ENCODE measurements at regions not wholly inside any gene's neighbourhood (a gene's known extent, or its start where the extent isn't known, plus 50 kb on each side); places are given as distances from the start of the nearest gene placed in this dataset.

DNA sequence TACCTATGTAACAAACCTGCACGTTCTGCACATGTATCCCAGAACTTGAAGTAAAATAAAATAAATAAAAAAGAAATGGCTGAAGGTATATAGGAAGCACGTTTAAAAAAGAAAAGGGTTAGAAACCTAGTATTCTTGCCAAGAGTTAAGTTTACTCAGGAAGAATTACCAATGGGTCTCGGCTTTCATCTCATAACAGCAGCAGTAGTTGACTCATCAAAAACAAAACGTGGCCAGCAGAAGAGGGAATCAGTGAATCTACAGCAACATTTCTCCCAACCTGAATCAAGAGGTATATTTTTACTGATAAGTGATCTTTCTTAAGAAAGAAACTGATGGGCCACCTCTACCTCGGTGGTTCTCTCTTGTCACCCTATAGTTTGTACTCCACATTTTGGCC is 340.3 kb downstream of the BRINP2 start:
- FAIRE-seq (no peak), DNase-seq (ENCODE audit: low spot score in 2 of 2) (no peak)

DNA sequence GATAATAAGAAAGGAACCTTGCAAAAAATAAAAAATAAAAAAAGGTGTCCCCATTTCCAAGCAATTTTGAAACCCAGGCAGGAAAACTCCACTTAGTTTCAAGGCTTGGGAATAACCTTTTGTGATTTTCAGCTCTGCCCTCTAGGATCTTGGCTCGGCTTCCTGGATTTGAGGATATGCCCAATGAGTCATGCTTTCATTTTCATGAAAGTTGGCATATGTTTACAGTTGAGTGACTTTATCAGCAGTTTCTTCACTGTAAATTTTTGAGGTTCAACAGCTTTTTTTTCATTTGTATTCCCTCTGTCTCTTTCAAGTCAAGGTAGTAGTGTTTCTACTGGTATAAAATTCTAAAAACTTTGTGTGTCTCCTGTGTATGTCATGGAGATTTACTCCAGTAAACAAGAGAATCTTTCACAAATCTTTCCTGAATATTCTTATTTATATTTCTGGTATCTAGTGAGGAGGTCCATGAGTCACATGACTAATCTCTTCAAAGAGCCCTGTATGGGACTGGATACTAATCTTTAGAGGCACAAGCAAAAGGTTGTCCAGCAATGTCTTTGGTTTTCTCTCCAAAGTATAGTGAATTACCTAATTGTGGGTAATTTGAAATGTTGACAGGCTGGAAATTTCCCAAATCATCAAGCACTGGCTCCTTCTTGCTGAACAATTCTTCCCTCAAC is 335.3 kb downstream of the BRINP2 start:
- FAIRE-seq, result no peak
- no peak for DNase-seq (ENCODE audit: low spot score in 2 of 2)

DNA sequence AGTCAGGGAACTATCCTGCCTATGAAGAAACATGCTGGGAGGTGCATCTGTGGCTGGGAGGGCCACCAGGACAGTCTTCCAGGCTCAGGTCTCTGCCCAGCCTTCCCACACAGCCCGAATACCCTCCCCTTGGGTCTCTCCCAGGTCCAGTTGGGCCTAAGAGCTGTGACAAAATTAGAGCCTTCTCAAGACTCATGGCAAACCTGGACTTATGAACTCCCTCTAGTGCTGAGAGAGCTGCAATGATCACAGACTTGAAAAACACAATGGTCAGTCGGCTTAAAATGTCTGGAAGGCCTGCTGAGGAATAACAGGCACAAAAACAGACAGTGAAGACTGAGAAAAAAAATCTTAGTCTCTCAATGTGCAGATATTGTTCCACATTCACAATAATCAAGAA is 325.1 kb downstream of the BRINP2 start:
- DNase-seq (ENCODE audit: low spot score in 2 of 2) (no peak), FAIRE-seq (no peak)

DNA sequence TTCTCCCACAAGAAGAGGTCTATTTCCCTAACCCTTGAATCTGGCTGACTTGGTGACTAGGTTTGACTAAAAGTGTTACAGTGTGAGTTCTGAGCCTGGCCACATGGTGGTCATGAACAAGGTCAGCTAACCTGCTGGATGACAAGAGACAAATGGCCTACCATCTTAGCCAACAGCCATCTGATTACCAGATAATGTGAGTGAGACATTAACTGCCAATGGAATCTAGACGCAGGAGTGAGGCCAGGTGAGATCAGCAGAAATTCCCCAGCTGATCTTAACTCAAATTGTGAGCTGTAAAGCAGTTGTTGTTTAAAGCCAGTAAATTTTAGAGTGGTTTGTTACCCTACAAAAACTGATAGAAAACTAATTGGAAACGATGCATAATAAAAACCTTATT is 320.0 kb downstream of the BRINP2 start:
- FAIRE-seq, result no peak

DNA sequence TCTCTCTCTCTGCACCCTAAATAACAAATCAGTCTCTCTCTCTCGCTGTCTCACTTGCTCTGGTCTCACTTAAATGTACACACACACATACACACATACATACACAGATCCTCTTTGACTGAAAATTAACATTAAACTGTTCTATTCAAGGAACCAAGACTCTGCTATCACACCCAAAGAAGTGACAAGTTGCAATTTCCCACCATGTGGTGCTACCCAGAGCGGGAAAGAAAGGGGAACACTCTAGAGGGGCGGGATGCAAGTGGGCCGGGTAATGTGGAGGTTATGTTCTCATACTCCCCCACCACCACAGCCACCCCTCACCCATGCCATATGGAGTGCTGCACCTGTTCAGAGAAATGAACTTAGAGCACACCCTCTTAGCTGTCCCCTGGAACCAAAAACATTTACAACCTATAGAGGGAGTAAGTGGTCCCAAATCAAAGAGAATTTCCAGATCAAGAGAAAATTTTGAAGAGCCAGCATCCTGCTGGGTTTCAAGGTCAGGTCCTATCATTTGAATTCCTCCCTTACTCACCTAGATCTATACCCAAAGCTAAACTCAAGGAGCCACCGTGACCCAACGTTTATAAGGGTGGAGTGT is 319.4 kb downstream of the BRINP2 start:
- FAIRE-seq (no peak), DNase-seq (ENCODE audit: low spot score in 2 of 2) (no peak)

More for the DNA sequence above, 320.0 kb downstream of the BRINP2 start:
- DNase-seq (ENCODE audit: low spot score in 2 of 2), result no peak

DNA sequence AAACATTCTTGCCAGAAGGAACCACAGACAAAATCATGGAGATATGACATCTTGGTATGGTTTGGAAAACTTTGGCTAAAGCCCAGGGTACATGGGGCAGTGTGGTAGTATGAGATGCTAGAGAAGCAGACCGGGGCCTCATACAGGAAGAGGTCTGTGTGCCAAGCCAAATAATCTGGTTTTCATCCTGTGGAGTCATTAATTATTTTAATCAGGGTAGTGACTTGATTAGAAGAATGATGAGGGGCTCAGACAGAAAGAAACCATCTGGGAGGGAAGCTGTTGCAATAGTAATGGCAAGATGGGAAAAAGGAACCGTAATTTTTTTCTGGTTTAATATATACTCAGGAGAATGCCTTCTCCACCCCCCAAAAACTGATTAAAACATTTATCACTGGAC is 318.0 kb downstream of the BRINP2 start:
- no peak for DNase-seq (ENCODE audit: low spot score in 2 of 2)
- FAIRE-seq, result no peak

DNA sequence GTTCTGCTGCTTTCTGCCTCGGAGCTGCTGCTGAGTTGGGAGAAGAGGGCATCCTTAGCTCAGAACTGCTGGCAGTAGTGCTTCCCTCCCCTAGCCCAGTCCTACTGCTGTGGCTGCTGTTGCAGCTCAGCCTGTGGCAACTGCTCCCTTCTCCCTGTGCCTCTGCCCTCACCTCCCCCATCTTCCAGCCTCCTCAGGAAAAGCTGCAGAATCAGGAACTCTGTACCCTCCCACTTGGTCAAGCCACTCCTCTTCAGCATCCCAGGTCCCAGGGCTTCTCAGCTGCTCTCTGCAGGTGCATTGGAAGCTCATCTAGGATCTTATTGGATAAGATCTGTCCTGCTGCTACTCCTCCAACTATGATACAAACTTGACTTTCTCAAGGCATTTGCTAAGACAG is 316.7 kb downstream of the BRINP2 start:
- DNase-seq (ENCODE audit: low spot score in 2 of 2) (no peak), FAIRE-seq (no peak)

DNA sequence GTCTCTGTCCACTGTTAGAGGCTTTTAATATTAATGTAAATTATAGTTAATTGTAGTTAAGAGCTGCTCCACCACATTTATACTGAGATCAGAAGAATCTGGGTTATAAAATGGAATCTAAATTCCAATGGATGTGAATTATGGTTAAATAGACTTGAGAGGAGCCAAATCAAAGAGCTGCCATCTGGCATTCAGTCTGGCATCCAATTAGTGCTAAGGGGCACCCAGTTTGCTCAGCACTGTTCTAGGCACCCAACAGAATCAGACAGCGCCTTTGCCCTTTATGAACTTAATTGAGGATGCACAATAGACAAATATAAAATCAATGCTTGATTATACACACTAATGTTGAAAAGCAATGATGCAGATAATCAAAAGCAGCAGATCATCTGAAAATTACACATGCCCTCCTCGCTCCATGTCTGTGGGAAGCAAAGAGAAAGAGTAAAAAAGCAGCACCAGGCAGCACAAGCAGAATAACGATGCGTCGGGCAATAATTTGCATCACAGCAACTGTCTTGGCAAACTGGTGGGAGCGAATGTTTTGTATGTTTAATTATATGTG is 310.1 kb downstream of the BRINP2 start:
- FAIRE-seq (no peak), DNase-seq (ENCODE audit: low spot score in 2 of 2) (no peak)

DNA sequence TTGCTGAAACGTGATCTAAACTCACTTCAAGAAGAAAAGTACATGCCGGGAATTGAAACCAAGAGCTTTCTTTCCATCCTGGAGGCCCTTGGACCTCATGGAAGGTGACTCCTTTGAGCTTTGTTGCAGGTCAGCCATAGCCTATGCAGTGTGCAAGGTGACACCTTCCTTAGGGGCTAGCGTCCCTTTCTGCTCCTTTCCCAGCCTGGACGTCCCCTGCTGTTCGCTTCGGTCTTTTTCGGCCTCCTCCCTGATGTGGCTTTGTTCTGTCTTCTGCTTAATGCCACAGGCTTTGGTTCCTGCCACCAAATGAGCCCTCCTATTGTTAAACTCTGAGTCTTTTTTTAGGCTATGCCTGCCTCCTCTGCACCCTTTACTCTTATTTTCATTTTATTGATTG is 308.8 kb downstream of the BRINP2 start:
- DNase-seq (ENCODE audit: low spot score in 2 of 2) (no peak), FAIRE-seq (no peak)

DNA sequence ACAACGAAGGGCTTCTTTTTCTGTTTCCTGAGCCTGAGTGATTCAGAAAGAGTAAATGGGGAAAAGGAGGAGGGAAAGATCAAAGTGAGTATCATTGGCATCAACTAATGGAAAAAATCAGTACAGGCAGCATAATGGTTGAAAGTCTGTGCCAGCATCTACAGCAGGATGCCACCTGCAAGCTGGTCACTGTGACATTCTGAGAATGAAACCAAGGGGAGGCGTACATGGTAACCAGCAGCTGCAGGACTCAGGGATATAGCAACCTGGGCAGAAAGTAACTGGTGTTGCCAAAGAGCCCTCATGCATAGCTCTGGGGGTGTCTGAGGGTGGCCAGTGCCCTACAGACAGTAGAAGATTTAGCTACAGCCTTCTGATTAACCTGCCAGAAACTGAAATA is 305.9 kb downstream of the BRINP2 start:
- no peak for FAIRE-seq
- no peak for DNase-seq (ENCODE audit: low spot score in 2 of 2)

DNA sequence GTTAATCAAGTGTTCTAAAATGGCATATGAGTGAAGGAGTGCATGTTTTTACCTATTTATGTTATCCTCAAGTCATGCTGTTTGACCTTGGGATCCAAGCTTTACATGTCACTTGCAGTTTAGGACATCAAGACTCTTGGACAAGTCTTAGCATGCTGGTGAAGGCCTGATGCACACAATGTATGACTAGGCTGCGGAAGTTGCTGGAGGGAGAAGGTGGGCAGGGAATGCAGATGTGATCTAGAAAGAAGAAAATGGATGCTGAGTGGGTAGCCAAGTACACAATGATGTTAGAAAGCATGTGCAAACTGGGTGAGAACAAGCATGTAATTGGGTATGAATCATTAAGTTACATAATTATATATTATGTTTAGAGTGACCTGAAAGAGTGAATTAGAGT is 301.8 kb downstream of the BRINP2 start:
- DNase-seq (ENCODE audit: low spot score in 2 of 2) (no peak), FAIRE-seq (no peak)

DNA sequence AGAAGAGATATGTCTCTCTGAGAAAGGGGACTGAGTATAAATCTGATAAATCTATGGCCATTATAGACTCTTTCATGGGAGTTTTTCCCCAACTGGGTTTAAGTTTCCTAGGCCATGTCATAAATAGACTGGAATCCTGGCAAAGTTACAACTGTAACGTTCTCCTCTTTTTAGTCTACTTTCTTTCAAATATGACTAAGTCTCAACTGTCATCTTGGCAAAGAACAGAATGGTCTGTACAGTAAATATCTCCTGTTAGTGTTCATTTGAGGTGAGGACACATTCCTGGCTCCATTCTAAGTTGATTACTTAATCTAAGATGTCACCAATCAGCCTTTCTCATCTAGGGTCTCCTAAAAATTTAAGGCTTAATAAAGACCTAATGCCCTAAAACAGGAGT is 300.5 kb downstream of the BRINP2 start:
- FAIRE-seq (no peak), DNase-seq (ENCODE audit: low spot score in 2 of 2) (no peak)

DNA sequence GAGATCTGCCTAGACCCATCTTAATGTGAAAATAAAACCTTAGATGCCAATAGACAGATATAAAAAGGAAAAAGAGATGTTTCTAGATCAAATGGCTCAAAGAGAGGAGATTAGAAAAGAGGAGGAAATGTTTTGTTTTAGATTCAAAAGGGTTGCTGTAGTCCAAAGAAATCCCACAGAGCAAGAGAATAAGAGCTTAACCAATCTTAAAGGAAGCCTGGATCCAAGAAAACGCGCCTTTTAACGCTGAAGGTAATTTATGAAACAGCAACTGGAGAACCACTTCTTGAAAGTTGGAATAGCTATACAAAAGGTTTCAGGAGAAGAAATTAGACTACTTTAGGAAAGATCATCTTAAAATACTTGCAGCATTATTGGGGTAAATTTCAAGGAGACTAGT is 298.8 kb downstream of the BRINP2 start:
- FAIRE-seq (no peak), DNase-seq (ENCODE audit: low spot score in 2 of 2) (no peak)

DNA sequence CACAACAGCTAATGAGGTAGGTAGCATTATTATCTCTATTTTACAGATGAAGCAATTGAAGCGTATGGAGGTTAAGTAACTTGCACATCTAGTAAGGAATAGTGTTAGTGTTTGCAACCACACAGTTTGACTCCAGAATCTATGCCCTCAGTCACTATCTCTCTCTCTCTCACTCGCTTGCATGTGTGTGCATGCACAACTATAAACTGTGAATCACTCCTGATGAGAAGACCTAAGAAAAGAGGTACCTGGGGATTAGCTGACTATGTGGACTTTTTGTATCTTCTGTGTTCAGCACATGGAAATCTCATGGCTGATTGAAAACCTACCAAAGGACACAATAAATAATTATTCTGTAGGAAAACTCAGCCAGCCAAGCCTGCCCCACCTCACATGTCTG is 295.5 kb downstream of the BRINP2 start:
- DNase-seq (ENCODE audit: low spot score in 2 of 2) (no peak), FAIRE-seq (no peak)

DNA sequence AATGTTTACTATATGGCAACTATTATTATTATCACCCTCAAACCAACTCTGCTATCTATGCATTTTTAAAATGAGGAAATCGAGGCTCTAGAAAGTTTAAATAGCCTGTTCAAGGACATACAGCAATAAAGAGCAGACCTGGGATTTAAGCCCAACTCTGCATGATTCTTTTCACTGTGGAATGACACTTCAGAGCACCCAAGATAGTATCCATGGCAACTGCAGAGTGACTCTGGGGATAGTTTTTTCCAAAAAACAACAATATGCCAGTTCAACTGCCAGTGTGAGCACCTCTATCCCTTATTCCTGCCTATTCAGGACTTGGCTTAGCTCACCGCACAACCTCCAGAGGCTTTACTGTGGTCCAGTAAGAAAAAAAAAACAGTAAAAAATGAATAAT is 293.9 kb downstream of the BRINP2 start:
- DNase-seq (ENCODE audit: low spot score in 2 of 2), result no peak
- no peak for FAIRE-seq

DNA sequence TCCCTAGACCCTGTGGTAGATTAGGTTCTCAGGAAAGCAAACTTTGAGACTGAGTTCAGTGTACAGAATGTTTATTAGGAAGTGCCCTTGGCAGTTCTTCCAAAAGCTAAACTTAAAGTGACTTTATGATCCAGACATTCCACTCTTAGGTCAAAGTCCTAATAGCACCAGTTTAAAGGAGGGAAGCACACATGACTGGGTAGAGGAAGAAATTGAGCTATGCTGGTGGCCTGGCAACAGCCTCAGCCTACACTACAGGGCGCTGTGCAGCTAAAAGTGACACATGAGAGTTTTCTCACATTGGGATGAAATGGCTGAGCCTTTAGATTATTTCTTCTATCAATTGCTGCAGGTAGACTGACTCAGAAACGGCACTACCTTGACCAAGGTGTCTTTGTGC is 280.4 kb downstream of the BRINP2 start:
- FAIRE-seq, result no peak
- no peak for DNase-seq (ENCODE audit: low spot score in 2 of 2)

DNA sequence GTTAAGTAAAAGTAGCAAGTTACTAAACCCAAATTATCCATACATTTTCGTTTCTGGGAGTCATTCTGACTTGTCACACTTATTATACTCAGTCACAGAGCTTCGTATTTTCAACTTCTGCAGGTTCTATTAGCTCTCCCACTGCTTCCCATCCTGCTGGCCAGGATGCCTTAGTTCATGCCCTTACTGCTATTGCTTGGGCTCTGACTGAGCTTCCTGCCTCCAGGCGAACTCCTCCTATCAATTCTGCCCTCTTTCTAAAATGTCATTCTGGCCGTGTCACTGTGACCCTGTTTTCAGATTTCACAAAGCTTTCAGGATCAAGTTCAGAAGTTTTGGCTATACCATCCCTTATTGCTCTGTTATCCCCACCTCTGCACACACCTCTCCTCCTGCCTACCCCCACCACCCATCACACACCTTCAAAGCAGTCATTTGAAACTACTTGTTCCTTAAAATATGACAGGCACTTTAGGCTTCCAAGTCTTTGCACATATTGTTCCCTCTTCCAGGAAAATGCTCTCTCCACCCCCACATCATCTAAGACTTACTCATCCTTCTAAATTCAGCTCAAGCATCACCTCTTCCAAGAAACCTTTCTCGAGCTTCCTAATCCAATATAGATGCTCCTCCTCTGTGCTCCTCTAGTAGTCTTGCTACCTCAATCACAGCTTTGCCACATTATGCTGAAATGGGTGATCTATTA is 278.0 kb downstream of the BRINP2 start:
- no peak for DNase-seq (ENCODE audit: low spot score in 2 of 2)

DNA sequence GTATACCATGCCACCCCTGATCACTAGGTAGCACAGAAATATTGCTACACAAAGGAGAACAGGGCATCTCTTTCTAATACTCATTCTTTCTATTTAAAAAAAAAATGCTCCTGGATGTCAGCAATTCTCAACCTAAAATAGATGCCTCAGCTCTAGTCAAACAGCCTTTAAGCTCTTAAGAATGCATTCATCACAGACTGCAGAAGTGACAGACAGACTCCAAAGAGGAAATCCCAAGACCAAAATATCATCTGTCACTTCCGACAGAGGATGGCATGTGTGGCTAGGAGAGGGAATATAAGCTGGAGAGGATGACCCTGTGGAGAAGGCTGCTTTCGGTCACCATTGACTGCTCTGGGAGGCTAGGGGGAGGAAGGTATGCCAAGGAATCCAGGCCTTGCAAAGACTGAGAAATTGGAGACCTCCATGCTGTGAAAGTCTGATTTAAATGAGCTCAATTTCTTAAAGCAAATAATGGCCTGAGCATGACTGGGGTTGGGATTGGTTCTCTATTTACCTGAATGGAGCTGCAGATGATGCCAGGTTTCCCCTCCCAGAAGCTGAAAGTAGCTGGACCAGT is 277.4 kb downstream of the BRINP2 start:
- DNase-seq (ENCODE audit: low spot score in 2 of 2), result no peak

More for the DNA sequence above, 278.0 kb downstream of the BRINP2 start:
- FAIRE-seq, result no peak

DNA sequence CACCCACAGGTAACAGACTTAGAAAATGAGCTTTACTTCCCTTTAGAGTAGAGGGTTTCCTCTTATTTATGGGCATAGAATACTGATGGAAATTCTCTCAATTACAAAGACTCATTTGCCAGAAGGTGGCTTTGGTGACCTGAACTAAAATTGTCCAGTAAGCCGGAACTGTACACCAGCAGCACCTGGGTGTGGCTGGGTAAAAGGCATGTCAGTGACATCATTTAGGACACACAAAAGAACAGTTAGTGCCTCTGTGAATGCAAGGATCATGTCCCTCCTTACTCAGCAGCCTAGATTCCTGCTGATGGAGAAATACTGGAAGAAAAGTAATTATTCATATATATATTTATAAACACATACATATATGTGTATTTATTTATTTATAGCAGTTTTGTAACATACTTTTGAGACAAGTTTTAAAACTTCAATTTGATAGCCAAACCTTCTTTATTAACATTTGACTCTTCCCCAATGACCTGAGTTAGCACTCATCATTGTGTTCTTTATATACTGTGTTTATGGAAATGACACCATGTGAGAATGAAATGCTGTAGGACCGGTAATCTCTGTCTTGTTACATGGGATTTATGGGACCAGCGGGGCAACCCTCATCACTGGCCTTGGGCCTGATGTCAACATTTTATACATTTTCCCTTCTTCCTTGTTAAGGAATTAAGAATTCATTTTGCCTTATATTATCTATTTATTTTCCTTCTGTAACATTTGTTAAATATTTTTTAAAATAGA is 274.4 kb downstream of the BRINP2 start:
- DNase-seq (ENCODE audit: low spot score in 2 of 2), result no peak
- no peak for FAIRE-seq

More for the DNA sequence above, 277.4 kb downstream of the BRINP2 start:
- no peak for FAIRE-seq

DNA sequence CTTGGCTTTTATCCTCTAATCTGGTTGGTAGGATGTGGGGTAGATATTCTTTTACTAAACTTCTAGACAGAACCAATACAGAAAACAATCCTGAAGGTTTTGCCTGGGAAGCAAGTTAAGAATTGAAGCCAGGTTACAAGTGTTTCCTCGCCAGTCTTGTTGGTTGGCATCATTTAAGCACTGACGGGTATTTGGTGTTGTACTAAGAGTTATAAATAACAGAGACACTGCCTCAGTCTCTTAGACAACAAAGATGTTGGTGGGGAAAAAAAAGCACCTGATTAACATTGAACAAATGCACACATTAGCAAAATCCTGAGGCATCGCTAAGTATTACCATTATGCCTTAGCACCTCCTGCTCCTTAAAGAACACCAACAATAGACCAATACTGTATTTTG is 272.2 kb downstream of the BRINP2 start:
- DNase-seq (ENCODE audit: low spot score in 2 of 2) (no peak), FAIRE-seq (no peak)

DNA sequence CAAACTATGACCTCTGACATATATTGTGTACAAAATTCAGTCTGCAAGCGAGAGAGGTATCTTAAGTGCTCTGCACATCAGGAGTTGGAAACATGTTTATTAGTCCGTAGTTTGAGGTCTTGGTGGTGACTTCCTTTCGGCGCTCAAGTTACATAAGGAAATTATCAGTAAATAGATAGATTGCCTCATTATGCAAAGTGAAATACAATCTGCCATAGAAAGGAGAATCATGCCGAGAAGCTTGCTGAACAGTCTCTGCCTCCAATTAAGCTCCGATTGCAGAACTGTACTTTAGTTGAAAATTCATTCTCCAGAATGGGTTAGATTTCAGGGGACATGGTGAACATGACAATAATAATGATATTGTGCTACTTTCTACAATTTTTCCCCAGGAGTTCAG is 271.8 kb downstream of the BRINP2 start:
- DNase-seq (ENCODE audit: low spot score in 2 of 2), result no peak

More for the DNA sequence above, 271.8 kb downstream of the BRINP2 start:
- no peak for FAIRE-seq
